VCaP (cell line): ENCODE measurements at regions not wholly inside any gene's neighbourhood (a gene's known extent, or its start where the extent isn't known, plus 50 kb on each side); places are given as distances from the start of the nearest gene placed in this dataset.

Source experiments
- H3K27ac ChIP-seq: fragments of 450-650 bp; 2 replicates; pipeline ENCODE4 v1.5.1; 2017
- TF ChIP-seq, protein P1 (sequence below): fragments of 450-650 bp; conservative IDR thresholded peaks from 2 replicates; pipeline ENCODE4 v1.5.1; 2017; ENCODE audit warnings: mild to moderate bottlenecking, moderate library complexity

DNA sequence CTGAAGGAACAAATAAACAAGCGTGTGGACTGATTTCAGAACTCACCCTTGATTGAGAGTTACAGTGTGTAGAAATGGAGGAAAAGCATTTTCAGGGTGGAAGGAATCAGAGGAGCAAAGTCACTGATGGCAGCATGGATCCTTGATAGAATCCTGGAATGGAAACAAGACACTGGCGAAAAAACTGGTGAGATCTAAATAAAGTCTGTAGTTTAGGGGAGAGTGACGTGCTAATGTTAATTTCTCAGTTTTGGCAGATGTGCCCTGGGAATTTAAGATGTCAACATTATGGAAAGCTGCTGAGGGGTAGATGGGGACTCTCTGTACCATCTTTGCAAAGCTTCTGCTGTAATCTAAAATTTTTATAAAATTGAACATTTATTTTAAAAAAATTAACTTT lies 378.0 kb downstream of the UQCRFS1 start:
- TF ChIP-seq, protein P1, sequence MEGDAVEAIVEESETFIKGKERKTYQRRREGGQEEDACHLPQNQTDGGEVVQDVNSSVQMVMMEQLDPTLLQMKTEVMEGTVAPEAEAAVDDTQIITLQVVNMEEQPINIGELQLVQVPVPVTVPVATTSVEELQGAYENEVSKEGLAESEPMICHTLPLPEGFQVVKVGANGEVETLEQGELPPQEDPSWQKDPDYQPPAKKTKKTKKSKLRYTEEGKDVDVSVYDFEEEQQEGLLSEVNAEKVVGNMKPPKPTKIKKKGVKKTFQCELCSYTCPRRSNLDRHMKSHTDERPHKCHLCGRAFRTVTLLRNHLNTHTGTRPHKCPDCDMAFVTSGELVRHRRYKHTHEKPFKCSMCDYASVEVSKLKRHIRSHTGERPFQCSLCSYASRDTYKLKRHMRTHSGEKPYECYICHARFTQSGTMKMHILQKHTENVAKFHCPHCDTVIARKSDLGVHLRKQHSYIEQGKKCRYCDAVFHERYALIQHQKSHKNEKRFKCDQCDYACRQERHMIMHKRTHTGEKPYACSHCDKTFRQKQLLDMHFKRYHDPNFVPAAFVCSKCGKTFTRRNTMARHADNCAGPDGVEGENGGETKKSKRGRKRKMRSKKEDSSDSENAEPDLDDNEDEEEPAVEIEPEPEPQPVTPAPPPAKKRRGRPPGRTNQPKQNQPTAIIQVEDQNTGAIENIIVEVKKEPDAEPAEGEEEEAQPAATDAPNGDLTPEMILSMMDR: no peak
- no peak overlapping the region for H3K27ac ChIP-seq

DNA sequence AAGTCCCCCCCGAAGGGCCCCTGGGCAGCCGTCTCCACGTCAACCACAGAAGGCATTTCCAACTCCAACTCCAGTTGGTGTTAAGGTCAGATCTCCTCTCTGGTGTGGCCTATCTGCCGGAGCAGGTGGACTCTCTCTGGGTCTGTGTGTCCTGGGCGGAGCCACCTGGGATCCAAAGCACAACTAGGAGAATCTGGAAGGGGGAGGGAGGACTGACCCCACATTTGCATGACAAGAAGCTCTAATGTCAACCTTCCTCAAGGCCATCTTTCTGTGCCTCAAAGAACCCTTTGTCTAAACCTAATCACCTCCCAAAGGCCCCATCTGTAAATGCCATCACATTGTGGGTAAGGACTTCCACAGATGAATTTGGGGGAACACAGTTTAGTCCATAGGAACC lies 381.5 kb downstream of the UQCRFS1 start:
- TF ChIP-seq, protein P1: no peak
- no peak overlapping the region for H3K27ac ChIP-seq

DNA sequence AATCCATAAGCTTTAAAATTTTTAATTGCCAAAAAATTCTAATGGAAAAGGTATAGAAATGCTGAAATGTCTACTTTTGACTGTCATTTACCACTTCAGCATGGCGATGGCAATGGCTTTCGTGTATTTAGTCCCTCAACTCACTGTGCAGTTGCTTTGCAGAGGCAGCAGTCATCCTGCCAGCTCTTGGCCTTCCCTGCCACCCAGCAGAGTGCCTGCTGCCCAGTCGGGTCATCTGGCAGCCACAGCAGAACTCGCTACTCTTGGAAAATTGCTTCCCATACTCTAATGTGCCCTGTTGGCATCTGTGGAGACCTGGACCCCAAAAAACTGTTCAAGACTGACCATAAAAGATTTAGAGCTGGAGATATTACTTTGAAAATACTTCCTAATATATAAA lies 383.2 kb downstream of the UQCRFS1 start:
- TF ChIP-seq, protein P1: no peak
- H3K27ac ChIP-seq: no peak overlapping the region

DNA sequence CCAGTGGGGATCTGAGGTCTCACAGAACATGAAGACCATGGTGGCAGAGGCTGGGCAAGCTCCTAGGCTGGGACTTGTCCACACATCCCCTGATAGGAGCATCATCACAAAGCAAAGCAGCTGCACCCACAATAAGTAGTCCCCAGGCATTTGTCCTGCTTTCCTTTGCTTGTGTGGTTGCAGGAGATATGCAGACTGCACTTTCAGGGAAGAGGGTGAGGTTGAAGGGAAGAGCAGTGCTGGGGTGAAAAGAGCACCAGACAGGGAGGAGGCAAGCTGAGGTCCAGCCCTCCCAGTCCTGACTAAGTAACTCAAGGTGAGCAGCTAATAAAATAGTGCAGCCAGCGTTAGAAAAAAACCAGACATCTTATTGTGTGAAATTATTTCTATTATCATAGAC lies 383.6 kb downstream of the UQCRFS1 start:
- TF ChIP-seq, protein P1: no peak
- no peak overlapping the region for H3K27ac ChIP-seq

DNA sequence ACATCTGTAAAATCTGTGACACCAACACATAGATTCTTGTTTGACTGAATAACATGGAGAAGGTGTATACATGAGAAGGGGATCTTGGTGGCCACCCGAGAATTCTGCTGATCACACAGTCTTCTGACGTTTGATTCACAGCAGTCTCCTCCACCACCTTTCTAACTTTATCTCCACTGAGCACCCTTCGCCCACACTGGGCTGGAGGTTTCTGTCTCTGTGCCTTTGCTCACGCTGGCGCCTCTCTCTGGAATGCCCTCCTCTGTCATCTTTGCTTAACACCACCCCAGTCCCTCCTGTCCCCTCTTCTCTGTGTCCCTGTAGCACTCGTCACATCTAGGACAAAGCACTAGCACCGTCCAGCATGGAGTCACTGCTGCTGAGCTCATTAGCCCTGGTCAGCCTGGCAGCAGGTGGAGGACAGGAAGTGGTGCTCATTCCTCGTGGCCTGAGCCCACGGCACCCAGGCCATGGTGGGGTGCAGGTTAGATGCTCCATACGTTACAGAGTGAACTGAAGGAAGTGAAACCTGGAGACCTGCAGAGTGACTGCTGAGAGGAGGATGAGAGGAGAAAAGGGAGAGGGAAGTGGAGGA lies 384.6 kb downstream of the UQCRFS1 start:
- no peak overlapping the region for H3K27ac ChIP-seq
- TF ChIP-seq, protein P1: no peak

DNA sequence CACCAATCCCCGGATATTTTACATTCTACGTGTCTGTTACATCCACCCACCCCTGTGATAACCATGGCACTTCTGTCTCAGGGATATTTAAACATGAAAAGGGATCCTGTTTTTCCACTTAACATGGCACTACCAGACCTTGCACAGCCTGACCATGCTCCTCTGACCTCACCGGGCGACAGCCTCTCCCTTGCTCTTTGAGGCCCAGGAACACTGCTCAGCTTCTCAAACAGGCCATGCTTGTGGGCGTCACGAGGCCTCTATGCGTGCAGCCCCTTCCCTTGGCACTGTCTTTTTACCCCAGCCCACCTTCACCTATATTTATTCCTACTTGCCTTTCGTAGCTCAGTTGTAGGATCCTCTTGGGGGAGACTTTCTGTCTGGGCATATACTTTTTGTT lies 385.6 kb downstream of the UQCRFS1 start:
- TF ChIP-seq, protein P1: no peak

DNA sequence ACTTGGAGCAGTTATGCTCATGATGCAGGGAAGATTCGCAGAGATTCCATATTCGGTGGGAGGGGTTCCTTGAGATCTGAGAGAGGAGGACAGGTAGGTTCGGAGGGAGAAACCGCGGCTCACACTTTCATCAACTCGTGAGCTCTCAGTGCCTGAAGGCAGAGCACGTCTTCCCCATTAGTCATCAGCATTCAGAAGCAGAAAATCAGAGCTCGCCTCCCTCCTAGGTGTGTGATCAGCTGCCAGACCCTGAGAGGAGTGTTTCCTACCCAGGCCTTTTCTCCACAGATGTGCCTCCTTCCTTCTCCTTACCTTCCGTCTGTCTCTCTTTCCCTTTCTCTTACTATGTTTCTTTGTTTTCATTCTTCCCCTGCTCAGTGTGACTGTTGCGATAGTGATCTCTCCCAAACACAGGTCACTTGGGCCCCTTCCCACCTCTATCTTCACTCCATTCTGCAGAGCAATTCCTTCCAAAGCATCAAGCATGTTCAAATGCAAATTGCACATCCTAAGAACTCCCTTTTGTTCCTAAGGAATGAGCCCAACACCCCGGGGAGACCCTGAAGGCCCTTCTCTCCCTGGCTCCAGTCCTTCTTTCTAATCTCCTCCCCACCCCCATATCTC lies 389.5 kb downstream of the UQCRFS1 start:
- TF ChIP-seq, protein P1: no peak
- no peak overlapping the region for H3K27ac ChIP-seq

More for the DNA sequence above, 385.6 kb downstream of the UQCRFS1 start:
- no peak overlapping the region for H3K27ac ChIP-seq
